K562 (cell line): ENCODE measurements at regions not wholly inside any gene's neighbourhood (a gene's known extent, or its start where the extent isn't known, plus 50 kb on each side); places are given as distances from the start of the nearest gene placed in this dataset.

ENCODE experiments used
- CHD4 ChIP-seq: fragments of 200-600 bp; sonication (generic); IDR thresholded peaks from 3 replicates; pipeline ENCODE4 v1.6.1; 2012; ENCODE audit warnings: low read depth, mild to moderate bottlenecking, mixed read lengths, low read length, inconsistent platforms; ENCODE audit not compliant: insufficient read depth, insufficient replicate concordance, poor library complexity, severe bottlenecking
- CREM ChIP-seq: IDR thresholded peaks from 2 replicates; pipeline ENCODE4 v1.6.1; 2014; ENCODE audit warnings: antibody characterized with exemption, low read depth
- CTCFL ChIP-seq: IDR thresholded peaks from 2 replicates; pipeline ENCODE4 v1.6.1; 2011; ENCODE audit warnings: borderline replicate concordance, low read depth, mild to moderate bottlenecking, moderate library complexity, low read length; ENCODE audit not compliant: insufficient read depth, poor library complexity, severe bottlenecking
- DLX4 ChIP-seq: fragments of 250-450 bp; sonication (Bioruptor Pico); IDR thresholded peaks from 2 replicates; pipeline ENCODE4 v1.6.1; 2021; ENCODE audit warnings: mild to moderate bottlenecking
- GTF2F1 ChIP-seq: IDR thresholded peaks from 2 replicates; pipeline ENCODE4 v1.6.1; 2011; ENCODE audit warnings: low read depth, low read length, improper control_type of control experiment
- IRF1 ChIP-seq: sonication (generic); formaldehyde crosslinking; IDR thresholded peaks from 2 replicates; pipeline ENCODE4 v1.8.0; 2022; ENCODE audit warnings: missing genetic modification reagents, mild to moderate bottlenecking, borderline replicate concordance
- L3MBTL2 ChIP-seq: fragments of 450-650 bp; IDR thresholded peaks from 2 replicates; pipeline ENCODE4 v1.6.1; 2016; ENCODE audit warnings: mild to moderate bottlenecking, moderate library complexity
- SUPT5H ChIP-seq: fragments of 450-650 bp; IDR thresholded peaks from 2 replicates; pipeline ENCODE4 v1.6.1; 2016
- ZBTB8A ChIP-seq: fragments of 450-650 bp; IDR thresholded peaks from 2 replicates; pipeline ENCODE4 v1.6.1; 2018; ENCODE audit warnings: mild to moderate bottlenecking, moderate library complexity; ENCODE audit not compliant: partially characterized antibody
- ZBTB9 ChIP-seq: fragments of 450-650 bp; formaldehyde crosslinking; IDR thresholded peaks from 2 replicates; pipeline ENCODE4 v1.4.0; 2020; ENCODE audit warnings: mild to moderate bottlenecking, moderate library complexity
- TF ChIP-seq, protein P1 (sequence below): fragments of 250-450 bp; sonication (Bioruptor Pico); IDR thresholded peaks from 2 replicates; pipeline ENCODE4 v1.4.0; 2020; ENCODE audit warnings: mild to moderate bottlenecking
- TF ChIP-seq, protein P2 (sequence below): fragments of 250-450 bp; sonication (Bioruptor Pico); IDR thresholded peaks from 2 replicates; pipeline ENCODE4 v1.4.0; 2020

- TF ChIP-seq ZBTB9 (CRISPR knock-in tag) (no peak), CTCFL (no peak), L3MBTL2 (peak; percentile 58; the same call in 1 of the 2 replicates), DLX4 (CRISPR knock-in tag) (no peak), ZBTB8A (no peak), CHD4 (no peak), CREM (peak; percentile 24; the same call in 1 of the 2 replicates), GTF2F1 (no peak), SUPT5H (no peak), IRF1 (no peak)
- TF ChIP-seq, protein P1, sequence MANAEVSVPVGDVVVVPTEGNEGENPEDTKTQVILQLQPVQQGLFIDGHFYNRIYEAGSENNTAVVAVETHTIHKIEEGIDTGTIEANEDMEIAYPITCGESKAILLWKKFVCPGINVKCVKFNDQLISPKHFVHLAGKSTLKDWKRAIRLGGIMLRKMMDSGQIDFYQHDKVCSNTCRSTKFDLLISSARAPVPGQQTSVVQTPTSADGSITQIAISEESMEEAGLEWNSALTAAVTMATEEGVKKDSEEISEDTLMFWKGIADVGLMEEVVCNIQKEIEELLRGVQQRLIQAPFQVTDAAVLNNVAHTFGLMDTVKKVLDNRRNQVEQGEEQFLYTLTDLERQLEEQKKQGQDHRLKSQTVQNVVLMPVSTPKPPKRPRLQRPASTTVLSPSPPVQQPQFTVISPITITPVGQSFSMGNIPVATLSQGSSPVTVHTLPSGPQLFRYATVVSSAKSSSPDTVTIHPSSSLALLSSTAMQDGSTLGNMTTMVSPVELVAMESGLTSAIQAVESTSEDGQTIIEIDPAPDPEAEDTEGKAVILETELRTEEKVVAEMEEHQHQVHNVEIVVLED (CRISPR knock-in tag), result no peak
- TF ChIP-seq, protein P2, sequence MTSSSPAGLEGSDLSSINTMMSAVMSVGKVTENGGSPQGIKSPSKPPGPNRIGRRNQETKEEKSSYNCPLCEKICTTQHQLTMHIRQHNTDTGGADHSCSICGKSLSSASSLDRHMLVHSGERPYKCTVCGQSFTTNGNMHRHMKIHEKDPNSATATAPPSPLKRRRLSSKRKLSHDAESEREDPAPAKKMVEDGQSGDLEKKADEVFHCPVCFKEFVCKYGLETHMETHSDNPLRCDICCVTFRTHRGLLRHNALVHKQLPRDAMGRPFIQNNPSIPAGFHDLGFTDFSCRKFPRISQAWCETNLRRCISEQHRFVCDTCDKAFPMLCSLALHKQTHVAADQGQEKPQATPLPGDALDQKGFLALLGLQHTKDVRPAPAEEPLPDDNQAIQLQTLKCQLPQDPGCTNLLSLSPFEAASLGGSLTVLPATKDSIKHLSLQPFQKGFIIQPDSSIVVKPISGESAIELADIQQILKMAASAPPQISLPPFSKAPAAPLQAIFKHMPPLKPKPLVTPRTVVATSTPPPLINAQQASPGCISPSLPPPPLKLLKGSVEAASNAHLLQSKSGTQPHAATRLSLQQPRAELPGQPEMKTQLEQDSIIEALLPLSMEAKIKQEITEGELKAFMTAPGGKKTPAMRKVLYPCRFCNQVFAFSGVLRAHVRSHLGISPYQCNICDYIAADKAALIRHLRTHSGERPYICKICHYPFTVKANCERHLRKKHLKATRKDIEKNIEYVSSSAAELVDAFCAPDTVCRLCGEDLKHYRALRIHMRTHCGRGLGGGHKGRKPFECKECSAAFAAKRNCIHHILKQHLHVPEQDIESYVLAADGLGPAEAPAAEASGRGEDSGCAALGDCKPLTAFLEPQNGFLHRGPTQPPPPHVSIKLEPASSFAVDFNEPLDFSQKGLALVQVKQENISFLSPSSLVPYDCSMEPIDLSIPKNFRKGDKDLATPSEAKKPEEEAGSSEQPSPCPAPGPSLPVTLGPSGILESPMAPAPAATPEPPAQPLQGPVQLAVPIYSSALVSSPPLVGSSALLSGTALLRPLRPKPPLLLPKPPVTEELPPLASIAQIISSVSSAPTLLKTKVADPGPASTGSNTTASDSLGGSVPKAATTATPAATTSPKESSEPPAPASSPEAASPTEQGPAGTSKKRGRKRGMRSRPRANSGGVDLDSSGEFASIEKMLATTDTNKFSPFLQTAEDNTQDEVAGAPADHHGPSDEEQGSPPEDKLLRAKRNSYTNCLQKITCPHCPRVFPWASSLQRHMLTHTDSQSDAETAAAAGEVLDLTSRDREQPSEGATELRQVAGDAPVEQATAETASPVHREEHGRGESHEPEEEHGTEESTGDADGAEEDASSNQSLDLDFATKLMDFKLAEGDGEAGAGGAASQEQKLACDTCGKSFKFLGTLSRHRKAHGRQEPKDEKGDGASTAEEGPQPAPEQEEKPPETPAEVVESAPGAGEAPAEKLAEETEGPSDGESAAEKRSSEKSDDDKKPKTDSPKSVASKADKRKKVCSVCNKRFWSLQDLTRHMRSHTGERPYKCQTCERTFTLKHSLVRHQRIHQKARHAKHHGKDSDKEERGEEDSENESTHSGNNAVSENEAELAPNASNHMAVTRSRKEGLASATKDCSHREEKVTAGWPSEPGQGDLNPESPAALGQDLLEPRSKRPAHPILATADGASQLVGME (CRISPR knock-in tag), result no peak
These were observed 82.6 kb downstream of the FAM76B start (continued) for GRCh38 chr11:95706974-95707387.
